HFFc6 (cell line): ENCODE measurements at regions not wholly inside any gene's neighbourhood (a gene's known extent, or its start where the extent isn't known, plus 50 kb on each side); places are given as distances from the start of the nearest gene placed in this dataset.

Experiments used
- DNase-seq: peaks from one replicate; pipeline ENCODE4 v3.0.0-alpha.2; 2018
- H3K27ac Mint-ChIP-seq: 2 replicates; pipeline ENCODE4 v1.8.0; 2020; ENCODE audit warnings: mild to moderate bottlenecking, mixed read lengths
- H3K27me3 Mint-ChIP-seq: 2 replicates; pipeline ENCODE4 v1.8.0; 2021; ENCODE audit warnings: mild to moderate bottlenecking, moderate library complexity, mixed read lengths; ENCODE audit not compliant: insufficient read depth
- H3K36me3 Mint-ChIP-seq: 2 replicates; pipeline ENCODE4 v1.8.0; 2021; ENCODE audit warnings: low read depth, mixed read lengths
- H3K4me1 Mint-ChIP-seq: 2 replicates; pipeline ENCODE4 v1.8.0; 2020; ENCODE audit warnings: low read depth, mixed read lengths
- H3K4me3 Mint-ChIP-seq: 2 replicates; pipeline ENCODE4 v1.8.0; 2020; ENCODE audit warnings: mild to moderate bottlenecking, moderate library complexity, mixed read lengths
- H3K9me3 Mint-ChIP-seq: 2 replicates; pipeline ENCODE4 v1.8.0; 2020; ENCODE audit warnings: mild to moderate bottlenecking, mixed read lengths
- CTCF ChIP-seq: fragments of 200-600 bp; sonication (generic); IDR thresholded peaks from 2 replicates; pipeline ENCODE4 v1.5.0; 2021; ENCODE audit warnings: antibody characterized with exemption, mild to moderate bottlenecking

GRCh38 chr6:137782166-137783039 lies 84.7 kb upstream of the TNFAIP3 start:
- no peak for DNase-seq
- TF ChIP-seq CTCF, result no peak
- Mint-ChIP-seq H3K27ac (no peak overlapping the region), H3K4me1 (no peaks in the 10 kb centered on the region; the same call in 1 of the 2 replicates), H3K27me3 (peaks cover 2% of the 10 kb centered on the region), H3K9me3 (no peaks in the 10 kb centered on the region; the same call in 1 of the 2 replicates), H3K4me3 (no peak overlapping the region), H3K36me3 (no peaks in the 10 kb centered on the region)

GRCh38 chr6:137783710-137784109 lies 83.3 kb upstream of the TNFAIP3 start:
- Mint-ChIP-seq H3K27me3 (peaks cover 2% of the 10 kb centered on the region), H3K4me1 (no peaks in the 10 kb centered on the region; the same call in 1 of the 2 replicates), H3K36me3 (no peaks in the 10 kb centered on the region), H3K9me3 (no peaks in the 10 kb centered on the region; the same call in 1 of the 2 replicates), H3K27ac (no peak overlapping the region), H3K4me3 (no peak overlapping the region)
- TF ChIP-seq CTCF, result no peak
- no peak for DNase-seq

GRCh38 chr6:137784583-137784982 lies 82.5 kb upstream of the TNFAIP3 start:
- Mint-ChIP-seq H3K27ac (no peak overlapping the region), H3K36me3 (no peaks in the 10 kb centered on the region), H3K4me3 (no peak overlapping the region), H3K27me3 (peaks cover 2% of the 10 kb centered on the region), H3K9me3 (no peaks in the 10 kb centered on the region; the same call in 1 of the 2 replicates), H3K4me1 (no peaks in the 10 kb centered on the region; the same call in 1 of the 2 replicates)
- no peak for TF ChIP-seq CTCF
- no peak for DNase-seq

- Mint-ChIP-seq H3K9me3 (no peaks in the 10 kb centered on the region; the same call in 1 of the 2 replicates), H3K36me3 (no peaks in the 10 kb centered on the region), H3K4me1 (no peaks in the 10 kb centered on the region; the same call in 1 of the 2 replicates), H3K27ac (no peak overlapping the region), H3K27me3 (peaks cover 2% of the 10 kb centered on the region; the same call in 1 of the 2 replicates), H3K4me3 (no peak overlapping the region)
- DNase-seq, result no peak
- TF ChIP-seq CTCF, result no peak
Measured at GRCh38 chr6:137787016-137787415, 80.0 kb upstream of the TNFAIP3 start.

- no peak for TF ChIP-seq CTCF
- no peak for DNase-seq
- Mint-ChIP-seq H3K4me1 (no peaks in the 10 kb centered on the region; the same call in 1 of the 2 replicates), H3K9me3 (no peaks in the 10 kb centered on the region; the same call in 1 of the 2 replicates), H3K27ac (no peak overlapping the region), H3K36me3 (no peaks in the 10 kb centered on the region), H3K4me3 (no peak overlapping the region), H3K27me3 (peaks cover 2% of the 10 kb centered on the region; the same call in 1 of the 2 replicates)
Measured at GRCh38 chr6:137788248-137788647, 78.8 kb upstream of the TNFAIP3 start.
